ENCODE measurements at regions not wholly inside any gene's neighbourhood (a gene's known extent, or its start where the extent isn't known, plus 50 kb on each side); places are given as distances from the start of the nearest gene placed in this dataset.

GRCh38 chr11:22984045-22984444, 123.8 kb upstream of the CCDC179 start:
- peaks cover 2% of the 10 kb centered on the region for H3K9me3 ChIP-seq (ENCODE audit: control insufficient read depth, low read depth, low read length)
- TF ChIP-seq CTCF (optimal IDR thresholded peaks at IDR 0.05 in 1 of 3, IDR thresholded peaks at IDR 0.05 in 1 of 3, conservative IDR thresholded peaks at IDR 0.05 in 1 of 3; ENCODE audit: extremely low read depth in 1 of 3, insufficient read depth in 2 of 3, low read length in 3 of 3) (no peak), EZH2 (IDR thresholded peaks at IDR 0.05; ENCODE audit: low read length) (no peak)
- no peaks in the 10 kb centered on the region for H3K4me1 ChIP-seq (ENCODE audit: control insufficient read depth, extremely low read depth, insufficient read depth, low read length)
- no peak overlapping the region for H2AFZ ChIP-seq (ENCODE audit: control insufficient read depth, low read length)
- no peak overlapping the region for H3K4me3 ChIP-seq (ENCODE audit: control insufficient read depth in 2 of 3, extremely low read depth in 1 of 3, insufficient read depth in 2 of 3, low read depth in 1 of 3, low read length in 3 of 3)
- no peak overlapping the region for H3K27ac ChIP-seq (ENCODE audit: control insufficient read depth, insufficient read depth, low read length)
- dilution Hi-C loops (cut with MboI; ENCODE audit: extremely low pct_ligation_motif_present, low sequenced_read_pairs): no loop called here
- H3K9me1 ChIP-seq (ENCODE audit: control insufficient read depth, extremely low read depth, insufficient read depth, low read length): no peaks in the 10 kb centered on the region
- FAIRE-seq (no peak), DNase-seq (ENCODE audit: low read depth, low spot score) (no peak)
- no peak overlapping the region for H3K4me2 ChIP-seq (ENCODE audit: control insufficient read depth, extremely low read depth, insufficient read depth, low read depth, low read length)
- H4K20me1 ChIP-seq (ENCODE audit: control insufficient read depth, extremely low read depth, insufficient read depth, low read length): no peaks in the 10 kb centered on the region
- H3K9ac ChIP-seq (ENCODE audit: control insufficient read depth, extremely low read depth, insufficient read depth, low read length): no peak overlapping the region
- no peaks in the 10 kb centered on the region for H3K79me2 ChIP-seq (ENCODE audit: control insufficient read depth, insufficient read depth, low read length)
- H3K27me3 ChIP-seq (ENCODE audit: control insufficient read depth, extremely low read depth, insufficient read depth, low read length): no peaks in the 10 kb centered on the region
- no peaks in the 10 kb centered on the region for H3K36me3 ChIP-seq (ENCODE audit: control insufficient read depth in 2 of 2, extremely low read depth in 1 of 2, insufficient read depth in 2 of 2, low read length in 2 of 2)

- no peak for DNase-seq (ENCODE audit: low read depth, low spot score)
- TF ChIP-seq CTCF (optimal IDR thresholded peaks at IDR 0.05 in 1 of 3, IDR thresholded peaks at IDR 0.05 in 1 of 3, conservative IDR thresholded peaks at IDR 0.05 in 1 of 3; ENCODE audit: extremely low read depth in 1 of 3, insufficient read depth in 2 of 3, low read length in 3 of 3): no peak
- TF ChIP-seq EZH2 (IDR thresholded peaks at IDR 0.05; ENCODE audit: low read length): no peak
Measured at GRCh38 chr11:22989371-22989770, 129.1 kb upstream of the CCDC179 start.

More at GRCh38 chr11:22989371-22989770, 129.1 kb upstream of the CCDC179 start:
- no peak for FAIRE-seq
- Histone ChIP-seq H3K79me2 (ENCODE audit: control insufficient read depth, insufficient read depth, low read length) (no peaks in the 10 kb centered on the region), H3K27me3 (ENCODE audit: control insufficient read depth, extremely low read depth, insufficient read depth, low read length) (no peaks in the 10 kb centered on the region), H3K9ac (ENCODE audit: control insufficient read depth, extremely low read depth, insufficient read depth, low read length) (no peak overlapping the region), H4K20me1 (ENCODE audit: control insufficient read depth, extremely low read depth, insufficient read depth, low read length) (no peaks in the 10 kb centered on the region), H3K4me1 (ENCODE audit: control insufficient read depth, extremely low read depth, insufficient read depth, low read length) (no peaks in the 10 kb centered on the region), H3K27ac (ENCODE audit: control insufficient read depth, insufficient read depth, low read length) (no peak overlapping the region), H2AFZ (ENCODE audit: control insufficient read depth, low read length) (no peak overlapping the region), H3K9me3 (ENCODE audit: control insufficient read depth, low read depth, low read length) (peaks cover 3% of the 10 kb centered on the region), H3K9me1 (ENCODE audit: control insufficient read depth, extremely low read depth, insufficient read depth, low read length) (no peaks in the 10 kb centered on the region), H3K36me3 (ENCODE audit: control insufficient read depth in 2 of 2, extremely low read depth in 1 of 2, insufficient read depth in 2 of 2, low read length in 2 of 2) (no peaks in the 10 kb centered on the region), H3K4me2 (ENCODE audit: control insufficient read depth, extremely low read depth, insufficient read depth, low read depth, low read length) (no peak overlapping the region), H3K4me3 (ENCODE audit: control insufficient read depth in 2 of 3, extremely low read depth in 1 of 3, insufficient read depth in 2 of 3, low read depth in 1 of 3, low read length in 3 of 3) (no peak overlapping the region)
- dilution Hi-C loops (cut with MboI; ENCODE audit: extremely low pct_ligation_motif_present, low sequenced_read_pairs): no loop called here
